ENCODE measurements at regions not wholly inside any gene's neighbourhood (a gene's known extent, or its start where the extent isn't known, plus 50 kb on each side); places are given as distances from the start of the nearest gene placed in this dataset.

DNA sequence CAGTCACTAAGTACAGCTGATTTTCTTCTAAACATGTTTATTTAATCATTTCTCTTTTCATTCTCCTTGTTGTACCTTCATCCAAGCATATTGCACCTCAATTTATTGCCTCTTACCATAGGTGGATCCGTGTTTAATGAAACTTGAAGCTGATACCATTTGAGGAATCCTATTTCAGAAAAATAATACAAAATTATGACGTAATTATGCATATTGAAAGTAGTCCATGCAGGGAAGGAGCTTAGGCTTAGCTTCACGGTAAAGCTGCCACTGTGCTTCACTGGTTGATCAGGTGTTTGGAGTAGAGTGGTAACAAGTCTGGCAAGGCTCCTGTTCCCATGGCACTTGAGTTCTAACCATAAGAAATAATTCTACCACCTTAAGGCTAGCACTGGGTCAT lies 61.0 kb upstream of the CLEC14A start:
- no peak for DNase-seq (ENCODE audit: low read depth in 2 of 2)

- DNase-seq (ENCODE audit: low read depth in 2 of 2): no peak
These were observed 55.8 kb upstream of the CLEC14A start for GRCh38 chr14:38311655-38312054.

DNA sequence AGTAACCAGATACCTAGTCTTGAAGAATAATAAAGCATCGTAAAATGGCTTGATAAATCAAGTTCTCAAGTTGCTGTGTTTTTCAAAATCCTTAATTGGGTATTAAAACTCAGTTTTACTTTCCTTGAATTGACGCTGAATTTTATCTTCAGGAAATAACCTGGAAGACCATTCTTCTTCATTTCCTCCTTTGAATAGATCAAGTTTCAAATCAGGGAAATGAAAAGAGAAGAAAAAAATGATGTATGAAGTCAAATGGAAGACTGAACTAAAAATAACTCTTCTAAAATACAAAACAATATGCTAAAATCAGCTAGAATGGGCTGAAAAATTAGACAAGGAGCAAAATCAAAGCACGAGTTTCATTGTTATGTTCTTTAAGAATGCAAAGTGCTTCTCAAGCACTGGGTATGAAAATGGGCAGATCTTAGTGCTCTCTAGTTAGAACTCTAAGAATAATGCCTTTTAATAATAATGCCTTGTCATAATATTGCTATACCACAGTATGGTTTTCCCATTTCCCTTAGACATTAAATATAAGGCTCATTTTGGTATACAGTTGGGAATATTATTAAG lies 54.6 kb upstream of the CLEC14A start:
- no peak for DNase-seq (ENCODE audit: low read depth in 2 of 2)

DNA sequence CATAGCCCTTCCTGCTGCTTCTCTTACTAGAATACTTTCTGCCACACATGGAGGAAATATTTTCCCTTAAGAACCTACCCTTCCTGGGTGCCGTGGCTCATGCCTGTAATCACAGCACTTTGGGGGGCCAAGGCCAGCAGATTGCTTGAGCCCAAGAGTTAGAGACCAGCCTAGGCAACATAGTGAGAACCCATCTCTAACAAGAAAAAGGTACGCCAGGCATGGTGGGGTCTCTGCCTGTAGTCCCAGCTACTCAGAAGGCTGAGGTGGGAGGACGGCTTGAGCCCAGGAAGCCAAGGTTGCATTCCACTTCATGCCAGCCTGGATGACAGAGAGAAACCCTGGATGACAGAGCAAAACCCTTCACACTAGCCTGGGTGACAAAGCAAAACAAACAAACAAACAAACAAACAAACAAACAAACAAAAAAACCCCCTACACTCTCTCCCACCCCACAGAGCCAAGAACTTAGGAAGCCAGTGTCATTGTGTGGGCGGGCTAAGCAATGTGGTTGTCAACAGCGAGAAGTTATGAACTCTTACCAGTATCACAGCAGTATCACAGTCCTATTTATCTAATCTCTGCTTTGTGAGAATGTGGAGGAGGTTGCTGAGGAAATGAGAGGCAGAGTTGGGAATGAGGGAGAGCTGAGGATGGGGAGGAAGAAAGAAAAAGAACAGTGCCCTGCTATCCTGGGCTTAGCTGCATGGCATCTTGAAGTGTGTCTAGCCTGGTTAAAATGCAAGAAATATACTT lies 53.8 kb upstream of the CLEC14A start:
- no peak for DNase-seq (ENCODE audit: low read depth in 2 of 2)
